PC-3 (cell line): ENCODE measurements at regions not wholly inside any gene's neighbourhood (a gene's known extent, or its start where the extent isn't known, plus 50 kb on each side); places are given as distances from the start of the nearest gene placed in this dataset.

Source experiments
- EZH2phosphoT487 ChIP-seq: fragments of 300-600 bp; sonication (generic); IDR thresholded peaks from 2 replicates; pipeline ENCODE4 v1.6.1; 2018; ENCODE audit warnings: mild to moderate bottlenecking, antibody characterized with exemption, low read length, borderline replicate concordance
- TF ChIP-seq, protein P1 (sequence below): fragments of 300-600 bp; sonication (generic); conservative IDR thresholded peaks from 2 replicates; pipeline ENCODE4 v1.5.1; 2017; ENCODE audit warnings: antibody characterized with exemption, low read depth, mild to moderate bottlenecking, low read length

DNA sequence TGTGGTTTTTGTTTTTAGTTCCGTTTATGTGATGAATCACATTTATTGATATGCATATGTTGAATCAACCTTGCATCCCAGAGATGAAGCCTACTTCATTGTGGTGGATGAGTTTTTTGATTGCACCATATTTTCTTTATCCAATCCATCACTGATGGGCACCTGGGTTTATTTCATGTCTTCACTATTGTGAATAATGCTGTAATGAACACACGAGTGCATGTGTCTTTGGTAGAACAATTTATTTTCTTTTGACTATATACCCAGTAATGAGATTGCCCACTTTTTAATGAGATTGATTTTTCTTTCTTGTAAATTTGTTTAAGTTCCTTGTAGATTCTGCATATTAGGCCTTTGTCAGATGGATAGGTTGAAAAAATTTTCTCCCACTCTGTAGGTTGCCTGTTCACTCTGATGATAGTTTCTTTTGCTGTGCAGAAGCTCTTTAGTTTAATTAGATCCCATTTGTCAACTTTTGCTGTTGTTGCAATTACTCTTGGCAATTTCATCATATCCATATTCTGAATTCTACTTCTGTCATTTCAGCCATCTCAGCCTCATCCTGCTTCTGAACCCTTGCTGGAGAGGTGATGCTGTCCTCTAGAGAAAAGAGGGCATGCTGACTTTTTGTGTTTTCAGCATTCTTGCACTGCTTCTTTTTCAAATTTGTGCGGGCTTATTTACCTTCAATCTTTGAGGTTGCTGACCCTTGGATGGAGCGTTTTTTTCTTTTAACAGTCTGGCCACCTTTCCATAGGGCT, 96.2 kb upstream of the CTAGE1 start:
- TF ChIP-seq, protein P1, sequence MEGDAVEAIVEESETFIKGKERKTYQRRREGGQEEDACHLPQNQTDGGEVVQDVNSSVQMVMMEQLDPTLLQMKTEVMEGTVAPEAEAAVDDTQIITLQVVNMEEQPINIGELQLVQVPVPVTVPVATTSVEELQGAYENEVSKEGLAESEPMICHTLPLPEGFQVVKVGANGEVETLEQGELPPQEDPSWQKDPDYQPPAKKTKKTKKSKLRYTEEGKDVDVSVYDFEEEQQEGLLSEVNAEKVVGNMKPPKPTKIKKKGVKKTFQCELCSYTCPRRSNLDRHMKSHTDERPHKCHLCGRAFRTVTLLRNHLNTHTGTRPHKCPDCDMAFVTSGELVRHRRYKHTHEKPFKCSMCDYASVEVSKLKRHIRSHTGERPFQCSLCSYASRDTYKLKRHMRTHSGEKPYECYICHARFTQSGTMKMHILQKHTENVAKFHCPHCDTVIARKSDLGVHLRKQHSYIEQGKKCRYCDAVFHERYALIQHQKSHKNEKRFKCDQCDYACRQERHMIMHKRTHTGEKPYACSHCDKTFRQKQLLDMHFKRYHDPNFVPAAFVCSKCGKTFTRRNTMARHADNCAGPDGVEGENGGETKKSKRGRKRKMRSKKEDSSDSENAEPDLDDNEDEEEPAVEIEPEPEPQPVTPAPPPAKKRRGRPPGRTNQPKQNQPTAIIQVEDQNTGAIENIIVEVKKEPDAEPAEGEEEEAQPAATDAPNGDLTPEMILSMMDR: no peak
- no peak for TF ChIP-seq EZH2phosphoT487
